ENCODE measurements at regions not wholly inside any gene's neighbourhood (a gene's known extent, or its start where the extent isn't known, plus 50 kb on each side); places are given as distances from the start of the nearest gene placed in this dataset.

DNA sequence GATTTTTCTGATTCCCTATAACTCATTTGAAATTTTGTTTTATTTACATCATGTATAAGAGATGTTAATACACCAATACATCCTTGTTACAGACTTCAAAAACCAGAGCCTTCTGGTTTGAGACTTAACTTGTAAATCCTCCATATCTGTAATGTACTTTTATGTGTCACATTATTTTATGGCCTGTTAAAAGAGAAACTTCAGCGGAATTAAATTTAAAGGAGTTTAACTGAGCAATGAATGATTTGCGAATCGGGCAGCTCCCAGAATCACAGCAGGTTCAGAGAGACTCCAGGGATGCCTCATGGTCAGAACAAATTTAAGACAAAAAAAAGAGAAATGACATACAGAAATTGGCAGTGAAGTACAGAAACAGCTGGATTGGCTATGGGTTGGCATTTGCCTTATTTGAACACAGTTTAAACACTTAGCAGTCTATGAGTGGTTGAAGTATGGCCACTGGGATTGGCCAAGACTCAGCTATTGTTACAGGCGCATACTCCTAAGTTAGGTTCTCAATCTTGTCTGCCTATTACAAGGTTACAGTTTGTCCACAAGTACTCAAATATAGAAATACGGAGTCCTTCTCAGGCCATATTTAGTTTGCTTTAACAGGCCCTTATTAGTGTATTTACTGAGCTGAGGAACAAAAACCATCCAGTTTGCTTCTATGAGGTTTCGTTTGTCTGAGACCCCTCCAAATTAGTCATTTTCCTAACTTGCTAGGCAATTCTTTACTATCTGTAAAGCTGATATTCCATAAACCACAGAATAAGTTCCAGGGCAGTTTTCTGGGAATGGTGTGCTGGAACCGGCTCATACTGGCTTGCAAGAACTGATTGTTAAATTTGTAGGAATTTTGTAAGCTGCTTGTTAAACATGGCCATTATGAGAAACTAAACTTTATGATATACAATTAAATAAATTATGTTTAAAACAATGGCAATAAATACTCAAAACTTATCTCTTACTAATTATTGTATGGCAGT is 56.2 kb upstream of the WDR26 start:
- TF ChIP-seq, protein P1, sequence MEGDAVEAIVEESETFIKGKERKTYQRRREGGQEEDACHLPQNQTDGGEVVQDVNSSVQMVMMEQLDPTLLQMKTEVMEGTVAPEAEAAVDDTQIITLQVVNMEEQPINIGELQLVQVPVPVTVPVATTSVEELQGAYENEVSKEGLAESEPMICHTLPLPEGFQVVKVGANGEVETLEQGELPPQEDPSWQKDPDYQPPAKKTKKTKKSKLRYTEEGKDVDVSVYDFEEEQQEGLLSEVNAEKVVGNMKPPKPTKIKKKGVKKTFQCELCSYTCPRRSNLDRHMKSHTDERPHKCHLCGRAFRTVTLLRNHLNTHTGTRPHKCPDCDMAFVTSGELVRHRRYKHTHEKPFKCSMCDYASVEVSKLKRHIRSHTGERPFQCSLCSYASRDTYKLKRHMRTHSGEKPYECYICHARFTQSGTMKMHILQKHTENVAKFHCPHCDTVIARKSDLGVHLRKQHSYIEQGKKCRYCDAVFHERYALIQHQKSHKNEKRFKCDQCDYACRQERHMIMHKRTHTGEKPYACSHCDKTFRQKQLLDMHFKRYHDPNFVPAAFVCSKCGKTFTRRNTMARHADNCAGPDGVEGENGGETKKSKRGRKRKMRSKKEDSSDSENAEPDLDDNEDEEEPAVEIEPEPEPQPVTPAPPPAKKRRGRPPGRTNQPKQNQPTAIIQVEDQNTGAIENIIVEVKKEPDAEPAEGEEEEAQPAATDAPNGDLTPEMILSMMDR (IDR thresholded peaks at IDR 0.05), result no peak
- no peak for TF ChIP-seq POLR2A (IDR thresholded peaks at IDR 0.05)

Measured in Peyer's patch (tissue), 4 donors.